ENCODE measurements at regions not wholly inside any gene's neighbourhood (a gene's known extent, or its start where the extent isn't known, plus 50 kb on each side); places are given as distances from the start of the nearest gene placed in this dataset.

DNA sequence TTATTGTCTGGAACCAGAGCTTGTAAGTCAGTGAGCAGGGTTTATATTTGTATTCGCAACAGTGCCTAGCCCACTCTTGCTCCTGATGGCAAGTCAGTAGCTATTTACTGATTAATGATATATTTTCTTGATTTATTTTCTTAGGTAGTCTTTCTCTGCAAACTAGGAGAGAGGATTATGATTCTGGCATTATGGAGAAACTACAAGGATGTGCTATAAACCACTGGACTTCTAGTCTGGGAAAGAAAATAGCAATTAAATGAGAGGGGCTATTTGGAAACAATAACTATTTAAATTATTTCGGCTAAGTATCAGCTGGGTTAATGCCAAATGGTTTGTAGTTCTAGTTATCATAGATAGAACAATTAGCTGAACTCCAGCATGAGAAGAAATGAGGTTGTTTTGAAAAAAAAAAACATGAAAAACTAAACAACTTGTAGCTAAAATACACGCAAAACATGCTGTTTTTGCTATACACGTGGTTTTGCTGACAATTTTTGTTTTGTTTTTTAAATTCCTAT, 304.9 kb upstream of the TCF21 start:
- DNase-seq, result no peak

GRCh38 chr6:133584823-133585222, 304.1 kb upstream of the TCF21 start:
- DNase-seq, result no peak

DNA sequence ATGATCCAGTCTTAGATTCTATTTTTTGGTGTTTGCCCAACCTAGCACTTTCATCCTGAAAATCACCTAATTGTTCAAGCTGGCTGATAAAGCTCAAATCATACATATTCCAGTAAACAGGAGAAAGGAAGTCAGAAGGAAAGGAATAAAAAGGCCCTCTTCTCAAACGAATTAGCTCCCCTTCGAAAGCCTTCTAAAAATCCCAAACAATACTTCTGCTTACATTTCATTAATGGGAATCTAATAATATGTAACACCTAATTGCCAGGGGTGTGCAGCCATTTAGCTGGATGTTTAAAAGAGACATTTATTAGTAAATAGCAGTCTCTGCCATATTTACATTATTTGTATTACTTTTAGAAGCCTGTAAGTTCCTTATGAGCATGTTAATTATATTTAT, 302.9 kb upstream of the TCF21 start:
- no peak for DNase-seq

- DNase-seq, result no peak
Measured at GRCh38 chr6:133587546-133588160, 301.3 kb upstream of the TCF21 start.

DNA sequence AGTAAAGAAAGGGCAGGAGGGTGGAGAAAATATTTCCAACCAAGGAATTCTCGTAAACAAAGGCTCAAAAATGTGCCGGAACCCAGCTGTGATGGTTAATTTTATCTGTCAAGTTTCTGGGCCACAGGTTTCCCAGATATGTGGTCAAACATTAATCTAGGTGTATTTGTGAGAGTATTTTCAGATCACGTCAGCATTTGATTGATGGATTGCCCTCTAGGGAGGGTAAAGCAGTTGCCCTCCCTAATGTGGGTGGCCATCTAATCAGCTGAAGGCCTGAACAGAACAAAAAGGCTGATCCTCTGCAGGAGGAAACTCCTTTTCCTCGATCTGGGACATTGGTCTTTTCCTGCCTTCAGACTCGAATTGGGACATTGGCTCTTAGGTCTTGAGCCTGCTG, 298.7 kb upstream of the TCF21 start:
- DNase-seq, result no peak

DNA sequence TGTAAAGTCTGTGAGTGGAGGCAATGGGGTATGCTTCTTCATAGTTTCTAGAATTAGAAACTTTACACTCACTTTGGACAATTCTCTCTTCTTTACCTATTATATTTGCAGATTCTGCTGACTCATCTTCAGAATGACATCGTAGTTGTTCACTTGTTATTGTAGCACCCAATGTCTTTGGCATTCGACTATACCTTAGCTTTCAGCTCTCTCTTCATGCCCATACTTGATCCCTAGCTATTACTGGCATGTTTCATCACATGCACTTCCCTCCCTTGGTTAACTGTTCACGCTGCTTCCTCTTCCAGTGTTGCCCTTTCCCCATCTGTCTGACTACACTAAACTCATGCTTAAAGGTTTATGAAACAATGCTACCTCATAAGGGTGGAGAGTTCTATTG, 298.1 kb upstream of the TCF21 start:
- no peak for DNase-seq

- no peak for DNase-seq
Measured at GRCh38 chr6:133591275-133591674, 297.6 kb upstream of the TCF21 start.

DNA sequence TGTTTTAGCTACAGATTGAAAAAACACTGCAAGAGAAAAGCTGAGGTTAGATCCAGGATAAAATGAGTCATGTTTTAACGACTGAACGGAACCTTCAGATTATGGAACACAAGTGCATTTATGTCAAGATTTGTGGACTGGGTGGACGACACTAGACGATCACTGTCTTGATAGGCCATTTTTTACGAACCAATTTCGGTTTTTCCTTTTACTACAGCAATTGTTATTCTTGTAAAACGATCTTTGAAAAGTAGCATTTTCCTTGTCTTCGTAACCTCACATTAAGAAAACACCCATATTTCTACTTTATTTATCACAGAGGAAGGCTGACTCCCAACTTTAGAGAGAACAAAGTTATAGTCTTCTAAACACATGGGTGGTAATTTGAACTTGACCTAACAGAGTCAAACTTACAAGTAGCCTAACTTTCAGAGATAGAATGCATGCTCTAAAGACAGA, 294.2 kb upstream of the TCF21 start:
- DNase-seq, result no peak

DNA sequence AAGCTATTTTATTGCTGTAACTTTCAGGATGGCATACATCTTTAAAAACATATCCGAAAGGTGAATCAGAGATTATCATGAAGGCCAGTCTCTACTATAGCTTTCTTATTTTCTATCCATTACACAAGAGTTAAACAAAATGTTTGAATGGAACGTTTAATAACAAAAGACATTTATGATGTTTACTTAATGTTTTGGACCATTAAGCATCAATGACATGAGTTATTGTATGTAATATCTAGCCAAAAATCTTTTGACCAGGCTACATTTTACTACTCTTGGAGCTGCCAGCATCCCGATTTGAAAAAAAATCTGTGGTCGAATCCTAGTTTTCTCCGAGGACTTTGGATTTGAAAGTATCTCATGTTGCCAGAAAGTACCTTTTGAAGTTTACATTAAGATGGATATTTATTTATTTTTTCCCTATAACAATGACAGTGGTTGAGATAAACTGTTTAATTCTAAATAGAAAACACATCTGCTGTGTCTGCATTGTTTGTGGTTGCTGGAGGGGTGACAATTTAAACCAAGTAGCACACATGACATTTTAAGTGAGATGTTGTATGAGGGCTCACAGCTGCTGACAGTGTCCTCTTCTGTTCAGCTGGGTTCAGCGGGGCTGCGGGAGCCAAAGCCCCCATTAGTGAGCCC, 293.7 kb upstream of the TCF21 start:
- DNase-seq, result no peak

DNA sequence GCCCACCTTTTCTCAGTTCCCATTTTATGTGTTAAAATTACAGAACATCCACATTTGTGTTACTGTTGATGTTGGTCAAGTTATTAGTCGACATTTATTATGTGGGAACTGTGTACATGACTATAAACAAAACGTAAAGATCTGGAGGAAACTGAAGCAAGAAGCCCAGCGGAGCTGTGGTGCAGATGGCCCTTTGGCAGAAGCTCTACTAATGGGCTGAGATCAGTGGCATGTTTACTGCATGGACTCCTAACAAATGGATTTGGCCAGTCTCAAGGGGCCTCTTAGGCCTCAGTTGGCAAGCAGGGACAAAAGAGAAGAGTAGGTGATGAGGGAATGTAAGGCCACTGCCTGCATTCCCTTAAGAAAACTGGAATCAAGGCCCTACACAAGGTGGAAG, 282.1 kb upstream of the TCF21 start:
- DNase-seq, result no peak

GRCh38 chr6:133608620-133609019, 280.3 kb upstream of the TCF21 start:
- DNase-seq, result no peak

DNA sequence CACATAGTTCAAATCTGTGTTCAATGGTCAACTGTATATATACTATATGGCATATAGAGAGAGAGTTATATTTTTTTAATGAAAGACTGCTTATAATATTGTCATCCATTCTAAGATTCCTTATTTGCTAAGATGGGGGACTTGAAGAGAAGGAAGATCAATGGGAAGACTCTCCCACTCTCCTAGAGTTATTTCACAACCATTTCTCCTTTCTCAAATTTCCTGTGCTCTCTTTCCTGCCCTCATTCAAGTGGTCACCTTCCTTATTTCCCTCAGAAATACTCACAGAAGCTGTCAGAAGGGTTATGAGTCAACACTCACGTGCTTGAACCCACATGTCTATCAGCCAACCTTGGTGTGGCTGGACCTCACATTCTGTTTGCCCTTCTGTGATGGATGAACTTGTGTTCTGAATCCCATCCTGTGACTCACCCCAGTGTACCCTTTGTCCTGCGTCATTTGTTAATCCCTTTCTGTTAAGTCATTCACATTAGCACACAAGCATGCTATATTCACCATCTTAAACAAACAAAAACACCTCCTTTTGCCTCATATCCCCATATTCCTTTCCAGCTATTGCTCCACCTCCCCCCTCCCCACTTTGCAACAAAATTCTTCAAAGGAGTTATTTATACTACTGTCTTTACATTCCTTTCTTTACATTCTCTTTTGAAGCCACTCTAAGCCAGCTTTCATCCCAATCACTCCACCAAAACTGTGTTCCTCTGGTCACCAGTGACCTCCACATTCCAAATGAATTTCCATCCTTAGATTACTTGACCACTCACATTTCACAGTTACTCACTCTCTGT, 279.3 kb upstream of the TCF21 start:
- no peak for DNase-seq

- no peak for DNase-seq
Measured at GRCh38 chr6:133610227-133610840, 278.6 kb upstream of the TCF21 start.

DNA sequence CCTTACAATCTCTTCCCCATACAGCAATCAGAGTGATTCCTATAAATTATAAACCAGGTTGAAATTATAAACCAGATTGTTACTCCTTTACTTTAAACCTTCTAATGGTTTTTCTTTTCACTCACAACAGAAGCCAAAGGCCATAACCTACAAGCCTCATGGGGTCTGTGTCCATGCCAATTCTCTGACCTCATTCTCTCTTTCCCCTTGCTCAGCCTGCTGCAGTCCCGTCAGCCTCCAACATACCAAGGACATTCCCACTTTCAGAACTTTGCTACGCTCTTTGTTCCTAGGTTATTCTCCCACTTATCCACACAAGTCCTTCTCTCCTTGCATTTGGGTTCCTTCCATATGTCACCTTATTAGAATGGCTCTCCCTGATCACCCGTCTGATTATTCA, 277.9 kb upstream of the TCF21 start:
- no peak for DNase-seq

DNA sequence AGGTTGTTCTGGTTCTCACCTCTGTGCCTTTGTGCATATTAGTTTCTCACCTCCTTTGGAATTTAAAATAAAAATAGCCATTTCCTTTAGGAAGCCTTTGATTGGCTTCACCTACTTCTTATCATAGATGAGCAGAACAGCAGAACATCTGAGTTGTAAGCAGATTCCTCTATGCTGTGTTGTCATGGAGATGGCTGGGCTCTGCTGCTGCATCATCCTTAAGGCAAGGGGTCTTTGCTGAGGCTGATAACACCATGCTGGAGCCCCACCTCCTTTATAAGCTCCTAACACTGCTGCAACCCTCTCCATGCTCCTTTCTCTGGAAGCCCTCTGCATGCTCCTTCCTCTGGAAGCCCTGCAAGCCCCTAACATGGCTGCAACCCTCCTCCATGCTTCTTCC, 276.5 kb upstream of the TCF21 start:
- no peak for DNase-seq

DNA sequence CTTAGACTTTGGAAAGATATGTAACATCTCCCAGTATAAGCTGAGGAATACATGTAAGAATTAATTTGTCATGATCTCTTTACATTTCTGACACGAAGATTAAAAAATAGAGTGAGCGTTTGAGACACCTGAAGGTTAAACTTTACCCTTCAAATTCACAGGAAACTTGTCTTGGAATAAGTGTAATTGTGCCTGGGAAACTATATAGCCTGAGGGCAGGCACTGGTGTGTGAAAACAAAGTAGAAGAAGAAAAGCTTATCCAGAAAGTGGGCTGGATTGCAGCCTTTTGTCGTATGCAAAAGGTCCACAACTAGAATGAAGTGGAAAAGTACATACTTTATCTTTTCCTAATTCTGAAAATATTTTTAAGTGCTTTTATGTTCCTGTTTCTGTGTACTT, 275.7 kb upstream of the TCF21 start:
- no peak for DNase-seq

DNA sequence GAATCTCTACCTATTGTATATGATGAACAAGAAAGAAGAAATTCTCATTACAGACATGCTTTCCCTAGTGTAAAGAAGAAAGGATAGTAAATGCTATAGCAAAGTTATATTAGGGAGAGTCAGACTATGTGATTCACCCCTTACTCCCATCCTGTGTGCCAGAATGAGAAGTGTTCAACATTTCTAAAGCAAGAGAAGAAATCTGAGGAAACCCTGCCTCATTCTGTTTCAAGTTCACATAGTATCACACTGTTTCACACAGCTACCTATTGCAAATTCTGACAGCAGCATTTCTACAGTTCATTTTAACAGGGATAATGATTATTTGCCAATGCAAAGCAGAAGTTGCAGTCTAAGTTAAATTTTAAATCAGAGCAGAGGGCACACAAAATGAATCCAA, 267.2 kb upstream of the TCF21 start:
- no peak for DNase-seq

DNA sequence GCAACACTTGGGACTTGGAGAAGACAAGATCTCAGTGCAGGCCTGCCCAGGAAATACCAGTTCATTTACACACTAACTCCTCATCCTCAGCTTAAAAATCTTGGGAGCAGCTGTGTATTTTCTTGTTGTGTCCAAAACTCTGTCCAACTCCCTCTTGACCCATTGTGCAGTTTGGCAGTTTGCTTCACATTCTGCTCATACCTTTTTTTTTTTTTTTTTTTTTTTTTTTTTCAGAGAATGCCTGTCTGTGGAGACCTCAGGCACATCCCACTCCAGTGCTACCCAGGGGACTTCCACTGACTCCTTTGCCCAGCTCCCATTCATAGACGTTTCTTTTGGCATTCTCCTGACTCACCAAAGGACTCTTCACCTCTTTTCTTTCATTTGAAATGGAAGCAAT, 265.8 kb upstream of the TCF21 start:
- DNase-seq, result no peak

GRCh38 chr6:133623621-133624020, 265.3 kb upstream of the TCF21 start:
- DNase-seq, result no peak

- no peak for DNase-seq
Measured at GRCh38 chr6:133626096-133626666, 262.7 kb upstream of the TCF21 start.

GRCh38 chr6:133629970-133630369, 258.9 kb upstream of the TCF21 start:
- no peak for DNase-seq

DNA sequence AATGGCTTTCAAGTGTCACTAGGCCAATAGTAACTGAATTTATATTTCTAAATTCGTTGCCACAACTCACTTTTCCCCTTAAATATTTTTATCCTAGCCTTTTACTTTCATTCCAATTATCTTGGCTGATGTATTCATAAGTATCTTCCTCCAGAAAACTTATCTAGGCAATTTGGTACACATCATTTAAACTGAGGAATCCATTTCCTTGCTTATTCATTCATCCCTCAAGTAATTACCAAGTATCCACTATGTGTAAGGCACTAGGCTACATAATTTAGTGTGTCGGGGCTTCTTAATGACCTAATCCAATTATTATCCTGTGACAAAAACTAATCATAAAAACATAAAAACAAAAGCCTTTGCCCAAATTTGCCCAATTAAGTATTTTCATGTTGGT, 258.3 kb upstream of the TCF21 start:
- no peak for DNase-seq

DNA sequence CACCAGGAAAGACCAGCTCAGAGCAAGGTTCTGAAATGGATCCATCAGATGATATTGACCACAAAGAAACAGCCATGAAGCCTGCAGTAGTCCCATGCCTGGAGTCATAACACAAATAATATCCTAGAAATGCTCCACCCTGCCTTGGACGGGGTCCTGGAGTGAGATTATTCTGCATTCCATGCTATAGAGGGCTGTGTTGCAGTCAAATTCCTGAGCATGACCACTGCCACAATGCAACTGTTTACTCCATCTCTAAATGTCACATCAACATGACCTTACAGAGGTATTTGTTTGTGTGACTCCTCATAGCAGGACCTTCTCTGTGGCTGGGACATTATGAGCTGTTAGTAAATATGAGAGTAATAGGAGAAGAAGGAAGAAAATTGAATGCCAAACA, 257.5 kb upstream of the TCF21 start:
- no peak for DNase-seq
